ENCODE measurements at regions not wholly inside any gene's neighbourhood (a gene's known extent, or its start where the extent isn't known, plus 50 kb on each side); places are given as distances from the start of the nearest gene placed in this dataset.
A peak's percentile ranks its signal among the peaks of the same experiment; 100 is the strongest.

- Histone ChIP-seq H3K9ac (ENCODE audit: low read length) (no peak overlapping the region), H3K4me2 (ENCODE audit: low read length) (no peak overlapping the region), H3K79me2 (ENCODE audit: insufficient read depth, low read length) (no peaks in the 10 kb centered on the region), H3K4me3 (ENCODE audit: insufficient read depth, low read depth, low read length) (no peak overlapping the region), H3K4me1 (ENCODE audit: insufficient read depth, low read length) (no peaks in the 10 kb centered on the region), H3K27me3 (ENCODE audit: insufficient read depth, low read length) (no peaks in the 10 kb centered on the region), H3K27ac (ENCODE audit: low read depth, low read length) (no peak overlapping the region), H4K20me1 (ENCODE audit: insufficient read depth, low read length) (no peaks in the 10 kb centered on the region), H2AFZ (ENCODE audit: low read depth, low read length) (no peak overlapping the region), H3K9me3 (ENCODE audit: insufficient read depth, low read depth, low read length) (no peaks in the 10 kb centered on the region), H3K36me3 (ENCODE audit: insufficient read depth, low read length) (no peaks in the 10 kb centered on the region)
- Mint-ChIP-seq H3K9me3 (ENCODE audit: unreplicated experiment) (no peaks in the 10 kb centered on the region), H3K4me3 (ENCODE audit: unreplicated experiment) (no peak overlapping the region), H3K27me3 (ENCODE audit: low read depth, unreplicated experiment) (peaks cover 34% of the 10 kb centered on the region), H3K4me1 (ENCODE audit: low read depth, unreplicated experiment) (peaks cover 7% of the 10 kb centered on the region), H3K27ac (ENCODE audit: unreplicated experiment) (peak overlapping the region; percentile 51), H3K36me3 (ENCODE audit: low read depth, unreplicated experiment) (no peaks in the 10 kb centered on the region)
- DNase-seq (ENCODE audit: low read depth), result no peak
- no peak for FAIRE-seq
- TF ChIP-seq CTCF (IDR thresholded peaks at IDR 0.05; ENCODE audit: insufficient read depth, low read depth, low read length) (no peak), EZH2 (IDR thresholded peaks at IDR 0.05; ENCODE audit: insufficient read depth, low read length) (no peak)
Measured at GRCh38 chr2:216996279-216996845, 136.5 kb upstream of the TNP1 start.

GRCh38 chr2:216994353-216994854 lies 134.5 kb upstream of the TNP1 start:
- Mint-ChIP-seq H3K27me3 (ENCODE audit: low read depth, unreplicated experiment) (peaks cover 34% of the 10 kb centered on the region), H3K36me3 (ENCODE audit: low read depth, unreplicated experiment) (no peaks in the 10 kb centered on the region), H3K27ac (ENCODE audit: unreplicated experiment) (no peak overlapping the region), H3K4me3 (ENCODE audit: unreplicated experiment) (no peak overlapping the region), H3K9me3 (ENCODE audit: unreplicated experiment) (no peaks in the 10 kb centered on the region), H3K4me1 (ENCODE audit: low read depth, unreplicated experiment) (peaks cover 10% of the 10 kb centered on the region)
- Histone ChIP-seq H3K27me3 (ENCODE audit: insufficient read depth, low read length) (no peaks in the 10 kb centered on the region), H3K4me3 (ENCODE audit: insufficient read depth, low read depth, low read length) (no peak overlapping the region), H3K36me3 (ENCODE audit: insufficient read depth, low read length) (no peaks in the 10 kb centered on the region), H3K4me2 (ENCODE audit: low read length) (no peak overlapping the region), H4K20me1 (ENCODE audit: insufficient read depth, low read length) (no peaks in the 10 kb centered on the region), H2AFZ (ENCODE audit: low read depth, low read length) (no peak overlapping the region), H3K9me3 (ENCODE audit: insufficient read depth, low read depth, low read length) (no peaks in the 10 kb centered on the region), H3K27ac (ENCODE audit: low read depth, low read length) (no peak overlapping the region), H3K4me1 (ENCODE audit: insufficient read depth, low read length) (no peaks in the 10 kb centered on the region), H3K9ac (ENCODE audit: low read length) (no peak overlapping the region), H3K79me2 (ENCODE audit: insufficient read depth, low read length) (no peaks in the 10 kb centered on the region)
- TF ChIP-seq EZH2 (IDR thresholded peaks at IDR 0.05; ENCODE audit: insufficient read depth, low read length), result no peak
- no peak for TF ChIP-seq CTCF (IDR thresholded peaks at IDR 0.05; ENCODE audit: insufficient read depth, low read depth, low read length)
- no peak for FAIRE-seq
- DNase-seq (ENCODE audit: low read depth), result no peak

GRCh38 chr2:216992056-216992675 lies 132.3 kb upstream of the TNP1 start:
- H2AFZ ChIP-seq (ENCODE audit: low read depth, low read length), result no peak overlapping the region
- H3K27me3 ChIP-seq (ENCODE audit: insufficient read depth, low read length), result no peaks in the 10 kb centered on the region
- Mint-ChIP-seq H3K4me3 (ENCODE audit: unreplicated experiment) (no peak overlapping the region), H3K27me3 (ENCODE audit: low read depth, unreplicated experiment) (peaks cover 23% of the 10 kb centered on the region), H3K4me1 (ENCODE audit: low read depth, unreplicated experiment) (peaks cover 11% of the 10 kb centered on the region), H3K9me3 (ENCODE audit: unreplicated experiment) (no peaks in the 10 kb centered on the region), H3K27ac (ENCODE audit: unreplicated experiment) (no peak overlapping the region), H3K36me3 (ENCODE audit: low read depth, unreplicated experiment) (no peaks in the 10 kb centered on the region)
- no peak for FAIRE-seq
- no peak for TF ChIP-seq CTCF (IDR thresholded peaks at IDR 0.05; ENCODE audit: insufficient read depth, low read depth, low read length)
- TF ChIP-seq EZH2 (IDR thresholded peaks at IDR 0.05; ENCODE audit: insufficient read depth, low read length), result no peak
- no peak overlapping the region for H3K27ac ChIP-seq (ENCODE audit: low read depth, low read length)
- H3K79me2 ChIP-seq (ENCODE audit: insufficient read depth, low read length), result no peaks in the 10 kb centered on the region
- H3K36me3 ChIP-seq (ENCODE audit: insufficient read depth, low read length), result no peaks in the 10 kb centered on the region
- no peaks in the 10 kb centered on the region for H3K9me3 ChIP-seq (ENCODE audit: insufficient read depth, low read depth, low read length)
- no peak for DNase-seq (ENCODE audit: low read depth)
- H3K4me3 ChIP-seq (ENCODE audit: insufficient read depth, low read depth, low read length), result no peak overlapping the region
- no peaks in the 10 kb centered on the region for H4K20me1 ChIP-seq (ENCODE audit: insufficient read depth, low read length)
- H3K4me1 ChIP-seq (ENCODE audit: insufficient read depth, low read length), result no peaks in the 10 kb centered on the region
- H3K4me2 ChIP-seq (ENCODE audit: low read length), result no peak overlapping the region
- H3K9ac ChIP-seq (ENCODE audit: low read length), result no peak overlapping the region
